KOPT-K1 (cell line): ENCODE measurements at regions not wholly inside any gene's neighbourhood (a gene's known extent, or its start where the extent isn't known, plus 50 kb on each side); places are given as distances from the start of the nearest gene placed in this dataset.

Experiments
- H3K27ac ChIP-seq: fragments of 200-600 bp; sonication (generic); 2 replicates; pipeline ENCODE4 v1.5.1; 2016; ENCODE audit warnings: antibody characterized with exemption, mild to moderate bottlenecking, low read depth, low read length; ENCODE audit not compliant: poor library complexity, severe bottlenecking
- H3K36me3 ChIP-seq: fragments of 200-600 bp; sonication (generic); 2 replicates; pipeline ENCODE4 v1.5.1; 2017; ENCODE audit warnings: antibody characterized with exemption, mild to moderate bottlenecking, low read length, moderate library complexity; ENCODE audit not compliant: insufficient read depth
- H3K9me3 ChIP-seq: fragments of 200-600 bp; sonication (generic); 2 replicates; pipeline ENCODE4 v1.5.1; 2017; ENCODE audit warnings: antibody characterized with exemption, low read length, mild to moderate bottlenecking; ENCODE audit not compliant: insufficient read depth, poor library complexity, severe bottlenecking

DNA sequence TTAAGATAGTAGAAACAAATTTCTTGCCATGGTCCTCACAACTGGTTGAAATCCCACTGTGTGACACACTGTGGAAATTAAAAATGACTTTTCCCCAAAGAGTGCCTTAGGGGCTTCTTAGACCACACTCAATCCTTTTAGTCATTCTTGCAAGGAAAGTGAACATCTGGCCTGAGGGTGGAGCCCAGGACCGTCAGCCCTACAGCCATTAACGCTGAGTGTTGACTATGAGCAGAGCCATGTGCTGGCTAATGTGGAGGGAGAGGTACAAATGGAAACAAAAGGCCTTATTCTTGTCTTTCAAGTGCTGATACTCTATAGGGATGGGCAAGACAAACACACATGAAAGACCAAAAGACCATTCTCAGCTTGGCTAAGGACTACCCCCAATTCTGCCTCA is 456.5 kb downstream of the ZSWIM6 start:
- H3K27ac ChIP-seq = no peak overlapping the region
- no peaks in the 10 kb centered on the region for H3K9me3 ChIP-seq
- H3K36me3 ChIP-seq = no peaks in the 10 kb centered on the region

- H3K36me3 ChIP-seq = no peaks in the 10 kb centered on the region
- H3K9me3 ChIP-seq = no peaks in the 10 kb centered on the region
- H3K27ac ChIP-seq = no peak overlapping the region
Measured at GRCh38 chr5:61790007-61790406, 457.9 kb downstream of the ZSWIM6 start.

GRCh38 chr5:61790678-61791077 is 458.6 kb downstream of the ZSWIM6 start:
- Histone ChIP-seq H3K36me3 (no peaks in the 10 kb centered on the region), H3K27ac (no peak overlapping the region)

DNA sequence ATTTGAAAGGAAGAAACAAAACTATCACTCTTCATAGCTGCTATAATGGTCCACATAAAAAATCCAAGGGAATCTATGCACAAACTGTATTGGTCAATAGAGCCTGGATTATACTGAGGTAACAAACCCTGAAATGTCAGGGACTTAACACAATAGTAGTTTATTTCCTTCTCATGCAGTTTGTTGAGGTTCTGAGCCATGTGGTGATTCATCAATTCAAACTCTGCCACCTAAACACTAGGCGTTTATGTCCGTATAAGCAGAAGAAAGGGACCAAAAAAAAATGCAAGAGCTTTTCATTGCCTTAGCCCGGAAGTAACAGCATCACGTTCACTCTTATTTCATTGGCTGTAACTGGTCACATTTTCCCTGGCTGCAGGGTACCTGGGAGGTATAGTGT is 464.7 kb downstream of the ZSWIM6 start:
- Histone ChIP-seq H3K36me3 (no peaks in the 10 kb centered on the region), H3K9me3 (no peaks in the 10 kb centered on the region), H3K27ac (no peak overlapping the region)

More at GRCh38 chr5:61790678-61791077, 458.6 kb downstream of the ZSWIM6 start:
- H3K9me3 ChIP-seq = no peaks in the 10 kb centered on the region

- H3K36me3 ChIP-seq = no peaks in the 10 kb centered on the region
- no peaks in the 10 kb centered on the region for H3K9me3 ChIP-seq
- H3K27ac ChIP-seq = no peak overlapping the region
Measured at GRCh38 chr5:61800450-61800849, 468.4 kb downstream of the ZSWIM6 start.

GRCh38 chr5:61801174-61801573 is 469.1 kb downstream of the ZSWIM6 start:
- no peak overlapping the region for H3K27ac ChIP-seq
- H3K36me3 ChIP-seq = no peaks in the 10 kb centered on the region
- no peaks in the 10 kb centered on the region for H3K9me3 ChIP-seq

DNA sequence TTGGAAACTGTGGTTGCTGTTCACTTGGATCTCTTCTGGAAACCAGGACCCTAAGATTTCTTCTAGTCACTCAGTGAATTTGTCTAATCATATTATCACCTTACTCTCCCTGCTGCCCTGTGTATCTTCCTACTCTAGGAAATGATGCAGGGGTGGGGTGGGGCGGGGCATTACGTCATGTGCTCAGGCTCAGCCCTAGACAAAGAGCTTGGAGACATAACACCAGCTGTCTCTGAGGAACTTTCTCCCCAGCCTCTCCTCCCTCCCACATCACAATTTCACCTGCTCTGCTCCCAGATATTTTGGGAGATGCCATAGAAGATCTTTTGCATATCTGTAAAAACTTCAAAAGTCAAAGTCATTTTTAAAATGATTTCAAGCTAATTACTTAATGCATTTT is 470.4 kb downstream of the ZSWIM6 start:
- Histone ChIP-seq H3K36me3 (no peaks in the 10 kb centered on the region), H3K27ac (no peak overlapping the region), H3K9me3 (no peaks in the 10 kb centered on the region)

DNA sequence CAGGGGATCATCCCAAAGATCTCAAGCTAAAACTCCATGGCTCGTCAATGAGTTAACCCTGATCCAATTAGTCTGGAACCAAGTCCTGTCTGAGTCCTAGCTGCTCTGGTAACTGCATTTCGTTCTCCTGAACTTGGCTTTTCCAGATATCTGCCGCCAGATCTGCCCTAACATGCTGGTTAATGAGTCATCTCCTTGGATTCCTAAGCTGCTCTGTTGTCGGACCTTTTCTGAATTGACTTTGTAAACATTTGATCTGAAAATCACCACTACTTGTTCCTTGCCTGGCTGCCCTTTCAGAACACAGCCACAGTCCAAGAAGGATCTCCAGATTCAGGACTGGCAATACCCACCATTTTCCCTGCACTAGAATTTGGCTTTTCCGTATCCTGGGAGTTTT is 473.0 kb downstream of the ZSWIM6 start:
- no peak overlapping the region for H3K27ac ChIP-seq
- H3K36me3 ChIP-seq = no peaks in the 10 kb centered on the region
- H3K9me3 ChIP-seq = no peaks in the 10 kb centered on the region

DNA sequence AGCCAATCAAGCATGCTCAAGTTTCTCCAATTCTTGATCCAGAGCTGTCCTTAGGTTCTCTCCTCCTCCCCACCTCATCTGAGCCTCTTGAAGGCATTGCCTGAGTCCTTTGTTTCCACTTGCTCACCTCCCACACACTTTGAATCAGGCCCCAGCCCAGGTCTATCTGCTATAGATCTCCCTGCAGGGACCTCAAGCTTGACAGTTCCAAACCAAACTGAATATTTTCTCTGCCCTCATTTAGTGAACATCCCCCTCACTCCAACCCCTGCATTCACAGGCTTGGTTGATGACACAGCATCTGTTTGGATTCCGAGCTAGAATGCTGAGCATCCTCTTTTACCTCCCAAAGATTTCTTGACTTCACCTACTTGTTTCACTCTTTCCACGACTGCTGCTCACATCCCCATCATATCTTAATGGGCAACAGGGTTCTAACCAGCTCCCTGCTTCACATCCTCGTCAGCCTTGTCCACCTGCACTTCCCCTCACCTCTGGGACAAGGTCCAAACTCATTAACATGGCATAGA is 474.5 kb downstream of the ZSWIM6 start:
- no peak overlapping the region for H3K27ac ChIP-seq
- no peaks in the 10 kb centered on the region for H3K36me3 ChIP-seq
- H3K9me3 ChIP-seq = no peaks in the 10 kb centered on the region

DNA sequence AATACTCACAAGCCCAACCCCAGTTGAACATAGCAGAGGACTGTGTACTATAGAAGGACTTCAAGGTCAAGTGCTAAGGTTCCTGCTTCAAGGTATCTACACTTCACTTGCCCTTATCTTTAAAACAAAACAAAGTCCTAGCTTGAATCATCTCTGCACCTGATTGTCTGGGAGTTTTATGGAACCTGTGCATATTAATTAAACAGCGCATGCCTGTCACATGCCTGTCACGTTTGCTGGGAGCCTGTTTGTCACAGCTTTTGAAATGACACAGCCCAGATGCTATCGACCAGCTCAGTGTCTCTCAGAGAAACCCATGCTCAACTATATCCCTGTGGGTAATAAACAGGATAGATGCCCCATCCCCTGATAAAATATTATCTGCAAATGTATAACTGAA is 476.0 kb downstream of the ZSWIM6 start:
- Histone ChIP-seq H3K9me3 (no peaks in the 10 kb centered on the region), H3K27ac (no peak overlapping the region), H3K36me3 (no peaks in the 10 kb centered on the region)

DNA sequence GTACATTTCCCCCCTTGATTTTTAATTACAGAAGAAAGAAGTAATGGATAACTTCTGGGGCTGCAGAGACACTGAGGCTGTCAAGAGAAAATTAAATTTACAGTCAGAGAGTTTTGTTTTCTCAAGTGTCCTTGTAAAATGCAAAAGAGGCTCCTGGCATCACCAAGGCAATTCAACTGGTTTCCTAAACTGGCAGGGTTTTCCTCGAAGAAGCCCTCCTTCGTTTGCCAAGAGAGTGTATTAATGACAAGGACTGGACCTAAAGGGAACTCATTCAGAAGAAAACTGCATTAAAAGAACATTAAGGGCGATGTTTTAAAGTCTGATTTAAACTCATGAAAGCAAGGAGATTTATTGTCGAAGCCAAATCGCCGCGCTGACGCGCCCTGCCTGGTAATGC is 476.9 kb downstream of the ZSWIM6 start:
- no peaks in the 10 kb centered on the region for H3K9me3 ChIP-seq
- no peak overlapping the region for H3K27ac ChIP-seq
- no peaks in the 10 kb centered on the region for H3K36me3 ChIP-seq

- no peaks in the 10 kb centered on the region for H3K36me3 ChIP-seq
- H3K9me3 ChIP-seq = no peaks in the 10 kb centered on the region
- no peak overlapping the region for H3K27ac ChIP-seq
Measured at GRCh38 chr5:61809651-61810050, 477.6 kb downstream of the ZSWIM6 start.

- Histone ChIP-seq H3K36me3 (no peaks in the 10 kb centered on the region), H3K9me3 (no peaks in the 10 kb centered on the region), H3K27ac (no peak overlapping the region)
Measured at GRCh38 chr5:61811052-61811451, 479.0 kb downstream of the ZSWIM6 start.

DNA sequence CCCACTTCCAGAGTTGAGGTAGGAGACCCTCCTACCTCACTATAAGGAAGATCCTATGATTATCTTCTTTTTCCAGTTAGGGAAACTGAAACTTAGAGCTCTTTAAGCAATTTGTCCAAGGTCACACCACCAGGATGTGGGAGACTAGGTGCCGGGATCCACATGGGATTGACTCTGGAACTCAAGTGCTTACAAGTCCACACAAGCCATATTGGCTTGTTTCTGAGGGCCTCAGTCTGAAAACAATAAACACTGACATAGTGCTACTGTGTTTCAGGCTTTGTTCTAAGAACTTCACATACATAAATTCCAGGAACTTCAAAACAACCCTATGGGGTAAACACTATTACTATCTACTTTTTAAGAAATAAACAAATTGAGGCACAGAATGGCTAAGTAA is 481.3 kb downstream of the ZSWIM6 start:
- Histone ChIP-seq H3K9me3 (no peaks in the 10 kb centered on the region), H3K36me3 (no peaks in the 10 kb centered on the region), H3K27ac (no peak overlapping the region)

DNA sequence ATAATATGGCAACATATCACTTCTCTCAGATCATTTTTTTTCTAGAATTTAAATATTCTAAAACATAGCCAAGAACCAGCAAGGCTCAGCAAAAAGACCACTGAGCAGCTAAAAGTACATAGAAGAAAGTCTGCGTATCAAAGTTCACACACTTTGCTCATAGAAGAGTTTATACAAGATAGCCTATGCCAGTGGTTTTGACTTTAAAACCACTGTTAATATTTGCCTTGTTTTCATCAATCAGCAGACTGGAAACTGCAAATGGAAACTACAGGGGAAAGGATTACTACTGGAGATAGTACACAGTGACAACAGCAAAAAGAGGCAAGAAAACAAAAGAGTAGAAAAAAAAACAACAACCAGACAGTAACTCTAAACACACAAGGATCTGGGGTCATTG is 483.3 kb downstream of the ZSWIM6 start:
- Histone ChIP-seq H3K36me3 (no peaks in the 10 kb centered on the region), H3K9me3 (no peaks in the 10 kb centered on the region), H3K27ac (no peak overlapping the region)

DNA sequence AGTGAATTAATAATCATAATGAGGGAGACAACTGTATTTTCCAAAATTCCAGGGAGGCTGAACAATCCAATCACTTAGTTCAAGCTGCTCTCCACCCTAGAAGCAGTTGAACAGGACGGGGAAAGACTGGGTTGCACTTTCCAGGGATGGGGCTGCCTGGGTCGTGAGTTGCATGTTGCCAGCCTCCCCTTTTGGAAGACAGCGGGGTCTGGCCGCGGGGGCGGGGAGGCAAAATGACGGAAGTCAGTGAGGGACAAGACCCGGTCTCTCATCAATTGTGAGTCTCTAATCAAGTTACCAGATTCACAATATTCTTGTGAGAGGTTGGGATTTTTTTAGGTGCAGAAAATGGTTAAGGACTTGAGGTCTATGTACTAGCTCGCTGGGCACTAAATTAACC is 484.1 kb downstream of the ZSWIM6 start:
- no peaks in the 10 kb centered on the region for H3K9me3 ChIP-seq
- H3K27ac ChIP-seq = no peak overlapping the region
- H3K36me3 ChIP-seq = no peaks in the 10 kb centered on the region
